Ovary (tissue), 7 donors: ENCODE measurements at regions not wholly inside any gene's neighbourhood (a gene's known extent, or its start where the extent isn't known, plus 50 kb on each side); places are given as distances from the start of the nearest gene placed in this dataset.

Source experiments
- DNase-seq, 5 donors: peaks; one replicate each; pipeline ENCODE4 v3.0.0-alpha.2; 2019 to 2020
- H3K27ac ChIP-seq, 2 donors: fragments of 200-600 bp; one replicate each; pipeline versions ENCODE4 v1.5.1 to v1.8.0; 2019 to 2022
- H3K27me3 ChIP-seq: fragments of 200-600 bp; one replicate; pipeline ENCODE4 v1.8.0; 2022
- H3K36me3 ChIP-seq: fragments of 200-600 bp; sonication (generic); one replicate; pipeline ENCODE4 v1.5.1; 2019
- H3K4me1 ChIP-seq: one replicate; pipeline ENCODE4 v1.8.1; 2013; ENCODE audit warnings: mild to moderate bottlenecking, moderate library complexity; ENCODE audit not compliant: insufficient read depth
- H3K4me3 ChIP-seq: fragments of 200-600 bp; sonication (generic); one replicate; pipeline ENCODE4 v1.5.1; 2017
- H3K9me3 ChIP-seq, 2 donors: fragments of 200-600 bp in 1 of 2; sonication (generic) in 1 of 2; one replicate each; pipeline versions ENCODE4 v1.5.1 to v1.8.1; 2013 to 2019; ENCODE audit warnings: mild to moderate bottlenecking in 1 of 2, moderate library complexity in 1 of 2
- EP300 ChIP-seq: sonication (generic); formaldehyde crosslinking; IDR thresholded peaks from one replicate; pipeline ENCODE4 v1.6.1; 2017; ENCODE audit warnings: antibody characterized with exemption
- POLR2A ChIP-seq: fragments of 450-650 bp; IDR thresholded peaks from one replicate; pipeline ENCODE4 v1.6.1; 2017; ENCODE audit warnings: antibody characterized with exemption, mild to moderate bottlenecking, moderate library complexity
- WGBS, 3 donors: extraction: QIAGEN DNeasy Blood & Tissue Kit in 1 of 3; methylation state at CpG; one replicate each; pipeline versions ENCODE4 v1.1.5 to v1.1.7; 2013 to 2017; 5-methylcytosine and 5-hydroxymethylcytosine counted together
- intact Hi-C, 4 donors: fragments of 100-400 bp; cut with DNase I; formaldehyde crosslinking; loops; one replicate each; pipeline versions ENCODE4 v1.11.0 to v1.15.1; 2022 to 2023
- TF ChIP-seq, protein P1 (sequence below), 3 donors: fragments of 450-650 bp in 2 of 3; fragments of 200-600 bp in 1 of 3; IDR thresholded peaks; one replicate each; pipeline versions ENCODE4 v1.5.1 to v1.8.0; 2016 to 2022; ENCODE audit warnings: antibody characterized with exemption in 3 of 3, mild to moderate bottlenecking in 1 of 3
- donor health status: DM: no; HTN: no; CAD: no; lungs with moderate emphysema.
- donor health status: DM: no; HTN: no; CAD: no.
- donor health status: Bipolar disorder and iron deficiency.
- donor health status: DM: no; HTN: no; CAD: no.
- donor health status: DM: yes; HTN: yes; CAD: no.

DNA sequence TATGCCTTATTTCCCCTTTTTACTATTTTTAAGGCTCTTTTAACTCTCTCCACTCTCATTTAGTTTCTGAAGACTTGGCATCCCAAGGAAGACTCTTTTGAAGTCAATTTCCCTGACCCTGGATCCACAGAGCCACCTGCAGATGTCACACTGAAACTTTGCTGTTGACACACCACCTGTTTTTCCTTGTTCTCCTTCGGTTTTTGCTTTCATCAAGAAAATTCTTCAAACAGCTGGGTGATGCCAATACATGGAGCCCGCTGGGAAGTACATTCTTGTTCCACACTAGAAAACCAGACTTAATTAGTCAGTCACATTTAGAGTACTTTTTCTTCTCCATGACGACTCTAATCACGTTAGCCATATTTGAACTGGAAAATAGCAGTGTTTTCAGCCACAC, 293.9 kb downstream of the PDGFC start:
- Histone ChIP-seq H3K36me3 (no peaks in the 10 kb centered on the region), H3K27ac (no peak overlapping the region), H3K27me3 (no peaks in the 10 kb centered on the region), H3K4me1 (peaks cover 2% of the 10 kb centered on the region), H3K9me3 (no peaks in the 10 kb centered on the region), H3K4me3 (no peak overlapping the region)
- no peak for DNase-seq
- 76 to 86% (median 80%) methylated on average over 4 of the region's 4 CpGs for WGBS, 3 donors
- intact Hi-C loops, result no loop called here
- TF ChIP-seq, protein P1, sequence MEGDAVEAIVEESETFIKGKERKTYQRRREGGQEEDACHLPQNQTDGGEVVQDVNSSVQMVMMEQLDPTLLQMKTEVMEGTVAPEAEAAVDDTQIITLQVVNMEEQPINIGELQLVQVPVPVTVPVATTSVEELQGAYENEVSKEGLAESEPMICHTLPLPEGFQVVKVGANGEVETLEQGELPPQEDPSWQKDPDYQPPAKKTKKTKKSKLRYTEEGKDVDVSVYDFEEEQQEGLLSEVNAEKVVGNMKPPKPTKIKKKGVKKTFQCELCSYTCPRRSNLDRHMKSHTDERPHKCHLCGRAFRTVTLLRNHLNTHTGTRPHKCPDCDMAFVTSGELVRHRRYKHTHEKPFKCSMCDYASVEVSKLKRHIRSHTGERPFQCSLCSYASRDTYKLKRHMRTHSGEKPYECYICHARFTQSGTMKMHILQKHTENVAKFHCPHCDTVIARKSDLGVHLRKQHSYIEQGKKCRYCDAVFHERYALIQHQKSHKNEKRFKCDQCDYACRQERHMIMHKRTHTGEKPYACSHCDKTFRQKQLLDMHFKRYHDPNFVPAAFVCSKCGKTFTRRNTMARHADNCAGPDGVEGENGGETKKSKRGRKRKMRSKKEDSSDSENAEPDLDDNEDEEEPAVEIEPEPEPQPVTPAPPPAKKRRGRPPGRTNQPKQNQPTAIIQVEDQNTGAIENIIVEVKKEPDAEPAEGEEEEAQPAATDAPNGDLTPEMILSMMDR (IDR thresholded peaks at IDR 0.05), result no peak
- no peak for TF ChIP-seq POLR2A
- no peak for TF ChIP-seq EP300

DNA sequence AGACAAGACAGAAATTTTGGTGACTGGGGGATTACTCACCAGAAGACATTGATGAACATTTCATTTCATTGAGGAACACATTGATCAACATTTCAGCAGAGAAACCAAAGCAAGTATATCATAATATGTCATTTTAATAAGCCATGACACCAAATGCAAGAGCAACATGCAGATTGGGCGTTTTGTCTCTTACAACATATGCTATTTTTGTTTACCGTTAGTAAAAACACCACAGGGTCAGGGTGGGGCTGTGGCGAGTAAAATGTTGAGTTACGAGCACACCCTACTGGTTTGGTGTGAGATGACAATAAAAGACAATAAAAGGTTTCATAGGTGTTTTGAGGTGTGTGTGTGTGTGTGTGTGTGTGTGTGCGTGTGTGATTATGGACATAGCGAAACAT, 294.5 kb downstream of the PDGFC start:
- Histone ChIP-seq H3K4me1 (peaks cover 2% of the 10 kb centered on the region), H3K9me3 (no peaks in the 10 kb centered on the region), H3K4me3 (no peak overlapping the region), H3K36me3 (no peaks in the 10 kb centered on the region), H3K27me3 (no peaks in the 10 kb centered on the region), H3K27ac (no peak overlapping the region)
- TF ChIP-seq, protein P1 (IDR thresholded peaks at IDR 0.05), result no peak
- TF ChIP-seq POLR2A (no peak), EP300 (no peak)
- intact Hi-C loops, result no loop called here
- DNase-seq, result no peak
- 71 to 83% (median 79%) methylated on average over 6 of the region's 6 CpGs for WGBS, 3 donors

DNA sequence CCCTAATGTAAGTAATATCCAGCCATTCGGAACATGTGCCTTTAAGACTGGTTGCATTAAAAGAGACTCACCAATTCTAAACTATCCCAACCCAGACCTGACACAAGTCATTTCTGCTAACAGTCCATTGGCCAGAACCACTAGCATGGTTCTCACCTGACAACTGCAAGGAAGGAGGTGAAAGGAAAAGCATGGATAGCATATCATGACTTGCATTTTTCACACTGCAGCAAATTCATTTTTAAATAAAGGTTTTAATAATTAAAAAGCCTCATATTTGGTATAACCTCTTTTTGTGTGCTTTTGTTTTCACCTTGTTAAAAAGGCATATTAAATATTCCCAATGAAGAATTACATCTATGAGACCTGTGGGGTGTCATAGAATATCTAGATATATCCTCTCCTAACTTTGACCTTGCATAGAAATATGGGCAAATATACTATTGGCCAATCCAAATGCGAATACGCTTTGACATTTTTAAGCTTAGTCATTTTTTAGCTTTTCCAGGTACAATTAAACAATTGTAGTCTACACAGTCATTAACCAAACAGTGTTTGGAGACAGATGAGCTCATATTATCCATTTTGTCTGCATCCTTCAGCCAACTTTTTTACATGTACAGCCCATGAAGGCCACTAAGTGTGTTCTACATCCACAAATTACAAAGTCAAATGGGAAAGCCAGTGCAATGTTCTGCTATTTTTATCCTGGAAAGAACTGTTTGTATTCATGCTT, 295.3 kb downstream of the PDGFC start:
- DNase-seq, result no peak

DNA sequence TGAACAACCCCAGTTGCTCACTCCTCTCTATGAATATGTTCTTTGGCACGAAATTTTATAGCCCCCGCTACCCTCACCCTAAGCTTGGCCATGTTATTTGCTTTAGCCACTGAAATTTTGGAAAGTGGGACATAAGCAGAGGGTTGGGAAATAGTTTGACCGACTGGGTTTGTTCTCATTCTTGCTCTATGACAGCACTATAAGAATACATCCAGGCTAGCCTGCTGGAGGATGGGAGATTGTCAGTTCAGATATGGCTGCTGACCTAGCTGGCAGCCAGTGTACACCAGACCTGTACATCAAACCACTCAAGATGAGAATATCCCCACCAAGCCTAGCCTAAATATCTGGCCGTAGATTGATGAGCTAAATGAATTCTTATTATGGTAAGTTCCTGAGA, 298.1 kb downstream of the PDGFC start:
- Histone ChIP-seq H3K36me3 (no peaks in the 10 kb centered on the region), H3K9me3 (no peaks in the 10 kb centered on the region), H3K27me3 (no peaks in the 10 kb centered on the region), H3K27ac (no peak overlapping the region), H3K4me3 (no peak overlapping the region), H3K4me1 (peaks cover 2% of the 10 kb centered on the region)
- no peak for DNase-seq
- TF ChIP-seq, protein P1 (IDR thresholded peaks at IDR 0.05), result no peak
- no peak for TF ChIP-seq POLR2A
- TF ChIP-seq EP300, result no peak
- WGBS, 3 donors, result 71 to 79% (median 74%) methylated on average over 4 of the region's 4 CpGs
- intact Hi-C loops, result no loop called here

More for the DNA sequence above, 295.3 kb downstream of the PDGFC start:
- 95 to 98% (median 98%) methylated on average over 3 of the region's 3 CpGs for WGBS, 3 donors
- no peaks in the 10 kb centered on the region for H3K27me3 ChIP-seq
- H3K4me1 ChIP-seq, result peaks cover 2% of the 10 kb centered on the region
- H3K27ac ChIP-seq, result no peak overlapping the region
- intact Hi-C loops, result no loop called here
- TF ChIP-seq, protein P1 (IDR thresholded peaks at IDR 0.05), result no peak
- H3K9me3 ChIP-seq, result no peaks in the 10 kb centered on the region
- H3K4me3 ChIP-seq, result no peak overlapping the region
- no peaks in the 10 kb centered on the region for H3K36me3 ChIP-seq
